Osteoblast (primary cell): ENCODE measurements at regions not wholly inside any gene's neighbourhood (a gene's known extent, or its start where the extent isn't known, plus 50 kb on each side); places are given as distances from the start of the nearest gene placed in this dataset.
A peak's percentile ranks its signal among the peaks of the same experiment; 100 is the strongest.
"Not testable (repeated sequence)": the region's sequence is repeated elsewhere in the genome, so short reads cannot be mapped to it uniquely, and the experiment has no call there.

Experiments used
- DNase-seq: peaks from one replicate; pipeline ENCODE4 v3.0.0; 2011; ENCODE audit warnings: low spot score, mixed read lengths; ENCODE audit not compliant: insufficient read length; ENCODE audit errors: missing footprints
- H2AFZ ChIP-seq: 2 replicates; pipeline ENCODE4 v1.6.0; 2011; ENCODE audit warnings: mild to moderate bottlenecking, low read length
- H3K27ac ChIP-seq: 2 replicates; pipeline ENCODE4 v1.5.1; 2011; ENCODE audit warnings: mild to moderate bottlenecking, low read depth, low read length, moderate library complexity
- H3K27me3 ChIP-seq: 2 replicates; pipeline ENCODE4 v1.6.0; 2012; ENCODE audit warnings: mild to moderate bottlenecking, control low read depth, inconsistent platforms, low read length, moderate library complexity; ENCODE audit not compliant: insufficient read depth
- H3K36me3 ChIP-seq: 2 replicates; pipeline ENCODE4 v1.5.1; 2011; ENCODE audit warnings: mild to moderate bottlenecking, low read length, control low read depth, moderate library complexity; ENCODE audit not compliant: insufficient read depth
- H3K4me1 ChIP-seq: 2 replicates; pipeline ENCODE4 v1.5.1; 2011; ENCODE audit warnings: mild to moderate bottlenecking, low read length, control low read depth, moderate library complexity; ENCODE audit not compliant: insufficient read depth
- H3K4me2 ChIP-seq: 2 replicates; pipeline ENCODE4 v1.6.0; 2011; ENCODE audit warnings: mild to moderate bottlenecking, low read length; ENCODE audit not compliant: insufficient read depth
- H3K4me3 ChIP-seq: fragments of 200-600 bp; sonication (generic); 3 replicates; pipeline ENCODE4 v1.5.1; 2012; ENCODE audit warnings: mild to moderate bottlenecking, low read length, inconsistent platforms; ENCODE audit not compliant: insufficient read depth
- H3K79me2 ChIP-seq: 2 replicates; pipeline ENCODE4 v1.6.0; 2012; ENCODE audit warnings: mild to moderate bottlenecking, low read length, control low read depth, inconsistent platforms; ENCODE audit not compliant: insufficient read depth
- H3K9me3 ChIP-seq: 2 replicates; pipeline ENCODE4 v1.5.1; 2011; ENCODE audit warnings: low read depth, low read length, control low read depth
- H4K20me1 ChIP-seq: 2 replicates; pipeline ENCODE4 v1.6.0; 2012; ENCODE audit warnings: mild to moderate bottlenecking, low read length, control low read depth; ENCODE audit not compliant: insufficient read depth
- TF ChIP-seq, protein P1 (sequence below): IDR thresholded peaks from 2 replicates; pipeline ENCODE4 v1.5.1; 2011; ENCODE audit warnings: mild to moderate bottlenecking, low read depth, low read length, moderate library complexity; ENCODE audit errors: extremely low read depth

DNA sequence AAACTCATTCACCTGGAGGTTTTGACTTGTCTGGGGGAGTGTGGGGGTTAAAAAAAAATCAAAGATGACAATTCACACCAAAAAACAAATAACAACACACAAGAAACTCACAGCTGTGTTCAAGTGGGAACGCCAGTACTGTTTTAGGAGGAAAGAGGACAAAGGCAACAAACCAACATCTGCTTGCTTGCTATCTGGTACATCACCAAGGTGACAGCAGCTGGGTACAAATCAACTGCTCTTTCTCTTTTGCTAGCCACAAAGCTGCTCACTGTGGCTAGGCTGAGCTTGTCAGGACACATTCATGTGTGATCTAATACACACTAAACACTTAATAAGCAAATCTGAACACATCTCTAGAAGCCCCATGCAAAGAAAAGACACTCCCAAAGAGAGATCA, 128.0 kb upstream of the RAP1B start:
- H3K9me3 ChIP-seq: no peaks in the 10 kb centered on the region
- peak overlapping the region; percentile 28 for H2AFZ ChIP-seq
- H3K4me3 ChIP-seq: no peak overlapping the region
- H3K4me2 ChIP-seq: no peak overlapping the region
- TF ChIP-seq, protein P1, sequence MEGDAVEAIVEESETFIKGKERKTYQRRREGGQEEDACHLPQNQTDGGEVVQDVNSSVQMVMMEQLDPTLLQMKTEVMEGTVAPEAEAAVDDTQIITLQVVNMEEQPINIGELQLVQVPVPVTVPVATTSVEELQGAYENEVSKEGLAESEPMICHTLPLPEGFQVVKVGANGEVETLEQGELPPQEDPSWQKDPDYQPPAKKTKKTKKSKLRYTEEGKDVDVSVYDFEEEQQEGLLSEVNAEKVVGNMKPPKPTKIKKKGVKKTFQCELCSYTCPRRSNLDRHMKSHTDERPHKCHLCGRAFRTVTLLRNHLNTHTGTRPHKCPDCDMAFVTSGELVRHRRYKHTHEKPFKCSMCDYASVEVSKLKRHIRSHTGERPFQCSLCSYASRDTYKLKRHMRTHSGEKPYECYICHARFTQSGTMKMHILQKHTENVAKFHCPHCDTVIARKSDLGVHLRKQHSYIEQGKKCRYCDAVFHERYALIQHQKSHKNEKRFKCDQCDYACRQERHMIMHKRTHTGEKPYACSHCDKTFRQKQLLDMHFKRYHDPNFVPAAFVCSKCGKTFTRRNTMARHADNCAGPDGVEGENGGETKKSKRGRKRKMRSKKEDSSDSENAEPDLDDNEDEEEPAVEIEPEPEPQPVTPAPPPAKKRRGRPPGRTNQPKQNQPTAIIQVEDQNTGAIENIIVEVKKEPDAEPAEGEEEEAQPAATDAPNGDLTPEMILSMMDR: no peak
- DNase-seq: no peak
- no peaks in the 10 kb centered on the region for H3K36me3 ChIP-seq
- H3K4me1 ChIP-seq: peaks cover 21% of the 10 kb centered on the region
- H3K27ac ChIP-seq: no peak overlapping the region
- no peaks in the 10 kb centered on the region for H3K79me2 ChIP-seq
- H3K27me3 ChIP-seq: no peaks in the 10 kb centered on the region
- H4K20me1 ChIP-seq: no peaks in the 10 kb centered on the region

DNA sequence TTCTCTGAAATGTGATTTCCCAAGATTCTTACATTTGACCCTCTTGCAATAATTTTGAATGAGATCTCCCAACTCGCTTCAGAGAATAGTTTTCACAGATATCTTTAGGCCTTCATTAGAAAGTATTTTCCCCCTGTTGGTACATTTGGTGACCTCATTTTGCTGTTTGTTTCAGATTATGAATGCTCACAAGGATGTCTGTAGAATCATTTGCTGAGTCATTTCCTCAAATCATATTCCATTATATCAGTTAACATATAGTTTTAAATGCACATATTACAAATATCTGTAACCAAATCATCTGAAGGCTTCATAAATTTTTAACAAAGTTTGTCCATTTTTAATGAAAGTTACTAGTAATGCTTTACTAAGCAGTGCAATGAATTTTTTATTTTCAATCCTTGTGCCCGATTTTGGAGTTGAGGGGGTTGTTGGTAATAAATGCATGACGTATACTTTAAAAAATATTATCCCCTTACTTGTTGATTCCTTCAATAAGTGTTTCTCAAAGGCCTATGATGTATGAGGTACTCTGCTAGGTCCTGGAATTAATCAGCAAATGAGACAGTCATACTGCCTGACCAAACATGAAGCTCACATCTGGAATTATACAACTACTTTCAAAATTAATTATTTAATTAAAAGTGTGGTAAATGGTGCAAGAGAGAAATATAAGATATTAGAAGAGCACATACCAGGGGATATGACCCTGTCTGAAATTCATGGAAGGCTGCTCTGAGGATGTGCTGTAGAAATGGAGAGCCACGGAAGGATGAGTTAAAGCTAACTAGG, 126.9 kb upstream of the RAP1B start:
- no peaks in the 10 kb centered on the region for H3K27me3 ChIP-seq
- DNase-seq: no peak
- TF ChIP-seq, protein P1: no peak
- no peaks in the 10 kb centered on the region for H4K20me1 ChIP-seq
- H3K4me2 ChIP-seq: no peak overlapping the region
- H3K79me2 ChIP-seq: no peaks in the 10 kb centered on the region
- peaks cover 20% of the 10 kb centered on the region for H3K4me1 ChIP-seq
- H3K36me3 ChIP-seq: no peaks in the 10 kb centered on the region
- no peak overlapping the region for H2AFZ ChIP-seq
- H3K9me3 ChIP-seq: no peaks in the 10 kb centered on the region
- no peak overlapping the region for H3K27ac ChIP-seq
- no peak overlapping the region for H3K4me3 ChIP-seq

DNA sequence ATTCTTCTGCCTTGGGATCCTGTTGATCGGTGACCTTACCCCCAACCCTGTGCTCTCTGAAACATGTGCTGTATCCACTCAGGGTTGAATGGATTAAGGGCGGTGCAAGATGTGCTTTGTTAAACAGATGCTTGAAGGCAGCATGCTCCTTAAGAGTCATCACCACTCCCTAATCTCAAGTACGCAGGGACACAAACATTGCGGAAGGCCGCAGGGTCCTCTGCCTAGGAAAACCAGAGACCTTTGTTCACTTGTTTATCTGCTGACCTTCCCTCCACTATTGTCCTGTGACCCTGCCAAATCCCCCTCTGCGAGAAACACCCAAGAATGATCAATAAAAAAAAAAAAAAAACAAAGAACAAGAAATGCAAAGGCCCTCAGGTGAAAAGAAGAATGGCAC, 126.1 kb upstream of the RAP1B start:
- H3K27me3 ChIP-seq, H3K9me3 ChIP-seq, H3K36me3 ChIP-seq, H3K79me2 ChIP-seq, H3K27ac ChIP-seq, DNase-seq, H3K4me3 ChIP-seq, H4K20me1 ChIP-seq, H2AFZ ChIP-seq, H3K4me2 ChIP-seq: not testable (repeated sequence)
- H3K4me1 ChIP-seq: peaks cover 12% of the 10 kb centered on the region

DNA sequence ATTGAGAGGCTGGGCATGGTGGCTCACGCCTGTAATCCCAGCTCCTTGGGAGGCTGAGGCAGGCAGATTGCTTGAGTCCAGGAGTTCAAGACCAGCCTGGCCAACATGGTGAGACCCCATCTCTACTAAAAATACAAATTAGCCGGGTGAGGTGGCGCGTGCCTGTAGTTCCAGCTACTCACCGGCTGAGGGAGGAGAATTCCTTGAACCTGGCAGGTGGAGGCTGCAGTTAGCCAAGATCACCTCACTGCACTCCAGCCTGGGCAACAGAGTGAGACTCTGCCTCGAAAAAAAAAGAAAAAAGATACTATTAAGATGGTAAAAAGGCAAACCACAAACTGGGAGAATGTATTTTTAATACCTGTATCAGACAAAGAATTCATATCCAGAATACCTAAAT, 124.2 kb upstream of the RAP1B start:
- not testable (repeated sequence) for H3K36me3 ChIP-seq, H3K79me2 ChIP-seq, H3K4me3 ChIP-seq, H3K27me3 ChIP-seq, H3K27ac ChIP-seq, H3K4me2 ChIP-seq, H3K9me3 ChIP-seq, H2AFZ ChIP-seq, H3K4me1 ChIP-seq, DNase-seq, H4K20me1 ChIP-seq

DNA sequence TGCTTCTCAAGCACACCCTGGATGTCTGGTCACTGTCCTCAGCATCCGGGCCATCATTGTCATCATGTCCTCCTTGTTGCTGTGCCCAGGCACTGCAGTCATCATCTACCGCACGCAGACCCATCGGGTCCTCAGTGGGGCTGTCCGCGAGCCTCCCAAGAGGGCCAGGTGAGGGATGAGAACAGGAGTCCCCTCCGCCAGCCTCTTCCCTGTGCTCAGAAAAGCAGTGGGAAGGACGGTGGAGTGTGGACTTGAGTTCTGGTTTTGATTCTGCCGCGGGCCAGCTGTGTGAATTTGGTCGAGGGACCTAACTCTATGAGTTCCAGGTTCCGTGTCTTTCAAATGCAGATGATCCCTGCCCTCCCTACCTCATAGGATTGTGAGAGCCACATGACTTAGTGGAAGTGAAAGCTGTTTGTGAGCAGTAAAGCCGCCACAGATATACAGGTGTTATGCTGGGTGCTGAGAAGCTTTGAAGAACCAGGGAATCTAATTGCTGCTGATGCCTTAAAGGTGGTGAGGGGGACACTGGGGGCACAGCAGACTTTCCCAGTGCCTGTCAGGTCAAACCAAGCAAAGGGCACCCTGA, 122.9 kb upstream of the RAP1B start:
- Histone ChIP-seq H3K9me3 (no peaks in the 10 kb centered on the region), H3K4me2 (no peak overlapping the region), H3K4me1 (peaks cover 2% of the 10 kb centered on the region), H3K36me3 (no peaks in the 10 kb centered on the region), H3K4me3 (no peak overlapping the region), H4K20me1 (no peaks in the 10 kb centered on the region), H3K27me3 (no peaks in the 10 kb centered on the region), H2AFZ (no peak overlapping the region), H3K27ac (no peak overlapping the region), H3K79me2 (no peaks in the 10 kb centered on the region)
- TF ChIP-seq, protein P1: no peak
- no peak for DNase-seq
